ENCODE measurements at regions not wholly inside any gene's neighbourhood (a gene's known extent, or its start where the extent isn't known, plus 50 kb on each side); places are given as distances from the start of the nearest gene placed in this dataset.
"Not testable (repeated sequence)": the region's sequence is repeated elsewhere in the genome, so short reads cannot be mapped to it uniquely, and the experiment has no call there.

DNA sequence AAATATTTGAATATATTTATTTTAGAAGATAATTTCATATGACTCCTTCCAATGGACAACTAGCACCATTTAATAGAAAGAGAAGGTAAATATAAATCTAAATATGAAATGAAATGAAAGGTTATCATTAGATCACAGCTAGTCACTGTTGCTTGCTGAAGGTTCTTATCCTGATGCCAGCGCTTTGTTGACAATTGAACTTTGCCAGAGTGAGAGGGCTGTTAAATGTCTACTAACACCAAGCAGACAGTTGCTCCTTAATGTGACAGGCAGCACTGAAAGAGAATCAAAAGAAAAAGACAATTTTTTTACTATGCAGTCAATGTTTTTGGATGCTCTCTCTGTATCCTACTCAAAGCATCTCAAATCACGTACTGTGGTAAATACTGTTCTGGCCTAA, 152.6 kb upstream of the SEMA6A start:
- no peak for DNase-seq (ENCODE audit: extremely low read depth, insufficient read length)
- H3K4me3 ChIP-seq (replicated peaks; ENCODE audit: low read depth, low read length), result no peak overlapping the region
- H3K27me3 ChIP-seq (replicated peaks; ENCODE audit: control insufficient read depth, insufficient read depth, low read length), result no peaks in the 10 kb centered on the region
- TF ChIP-seq, protein P1, sequence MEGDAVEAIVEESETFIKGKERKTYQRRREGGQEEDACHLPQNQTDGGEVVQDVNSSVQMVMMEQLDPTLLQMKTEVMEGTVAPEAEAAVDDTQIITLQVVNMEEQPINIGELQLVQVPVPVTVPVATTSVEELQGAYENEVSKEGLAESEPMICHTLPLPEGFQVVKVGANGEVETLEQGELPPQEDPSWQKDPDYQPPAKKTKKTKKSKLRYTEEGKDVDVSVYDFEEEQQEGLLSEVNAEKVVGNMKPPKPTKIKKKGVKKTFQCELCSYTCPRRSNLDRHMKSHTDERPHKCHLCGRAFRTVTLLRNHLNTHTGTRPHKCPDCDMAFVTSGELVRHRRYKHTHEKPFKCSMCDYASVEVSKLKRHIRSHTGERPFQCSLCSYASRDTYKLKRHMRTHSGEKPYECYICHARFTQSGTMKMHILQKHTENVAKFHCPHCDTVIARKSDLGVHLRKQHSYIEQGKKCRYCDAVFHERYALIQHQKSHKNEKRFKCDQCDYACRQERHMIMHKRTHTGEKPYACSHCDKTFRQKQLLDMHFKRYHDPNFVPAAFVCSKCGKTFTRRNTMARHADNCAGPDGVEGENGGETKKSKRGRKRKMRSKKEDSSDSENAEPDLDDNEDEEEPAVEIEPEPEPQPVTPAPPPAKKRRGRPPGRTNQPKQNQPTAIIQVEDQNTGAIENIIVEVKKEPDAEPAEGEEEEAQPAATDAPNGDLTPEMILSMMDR (IDR thresholded peaks at IDR 0.05; ENCODE audit: insufficient read depth, low read length, poor library complexity, severe bottlenecking), result no peak
- H3K36me3 ChIP-seq (ENCODE audit: control insufficient read depth, insufficient read depth, low read length), result no peaks in the 10 kb centered on the region

DNA sequence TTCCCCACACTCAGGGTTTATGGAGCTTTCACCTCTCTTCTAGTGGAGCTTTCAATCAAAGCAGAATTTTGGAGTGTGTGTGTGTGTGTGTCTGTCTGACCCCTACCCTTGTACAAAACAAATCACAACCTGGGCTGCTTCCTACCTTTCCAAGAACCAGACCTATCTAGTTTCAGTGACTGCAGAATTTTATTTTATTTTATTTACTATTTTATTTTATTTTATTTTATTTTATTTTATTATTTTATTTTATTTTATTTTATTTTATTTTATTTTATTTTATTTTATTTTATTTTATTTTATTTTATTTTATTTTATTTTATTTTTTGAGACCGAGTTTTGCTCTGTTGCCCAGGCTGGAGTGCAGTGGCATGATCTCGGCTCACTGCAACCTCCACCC, 151.6 kb upstream of the SEMA6A start:
- H3K4me3 ChIP-seq (replicated peaks; ENCODE audit: low read depth, low read length); H3K27me3 ChIP-seq (replicated peaks; ENCODE audit: control insufficient read depth, insufficient read depth, low read length); H3K36me3 ChIP-seq (ENCODE audit: control insufficient read depth, insufficient read depth, low read length); DNase-seq (ENCODE audit: extremely low read depth, insufficient read length): not testable (repeated sequence)

DNA sequence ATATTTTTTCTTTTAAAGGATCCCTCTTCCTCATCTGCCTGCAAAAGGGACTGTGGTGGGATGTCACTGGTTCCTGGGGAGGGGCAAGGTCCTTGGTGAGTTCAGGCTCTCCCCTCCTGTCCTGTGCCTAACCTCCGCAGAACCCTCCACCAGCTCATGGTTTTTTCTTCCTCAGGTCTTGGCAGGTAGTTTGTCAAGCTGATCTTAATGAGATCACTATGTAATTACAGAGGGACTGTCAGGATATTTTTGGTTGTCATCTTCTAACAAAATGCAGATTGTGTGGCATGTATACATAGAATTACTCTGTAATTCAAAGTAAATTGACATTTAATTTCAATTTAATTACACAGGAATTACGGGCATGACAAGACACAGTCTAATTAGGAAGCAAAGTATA, 150.3 kb upstream of the SEMA6A start:
- Histone ChIP-seq H3K36me3 (ENCODE audit: control insufficient read depth, insufficient read depth, low read length) (no peaks in the 10 kb centered on the region), H3K27me3 (replicated peaks; ENCODE audit: control insufficient read depth, insufficient read depth, low read length) (no peaks in the 10 kb centered on the region), H3K4me3 (replicated peaks; ENCODE audit: low read depth, low read length) (no peak overlapping the region)
- TF ChIP-seq, protein P1 (IDR thresholded peaks at IDR 0.05; ENCODE audit: insufficient read depth, low read length, poor library complexity, severe bottlenecking), result no peak
- no peak for DNase-seq (ENCODE audit: extremely low read depth, insufficient read length)

DNA sequence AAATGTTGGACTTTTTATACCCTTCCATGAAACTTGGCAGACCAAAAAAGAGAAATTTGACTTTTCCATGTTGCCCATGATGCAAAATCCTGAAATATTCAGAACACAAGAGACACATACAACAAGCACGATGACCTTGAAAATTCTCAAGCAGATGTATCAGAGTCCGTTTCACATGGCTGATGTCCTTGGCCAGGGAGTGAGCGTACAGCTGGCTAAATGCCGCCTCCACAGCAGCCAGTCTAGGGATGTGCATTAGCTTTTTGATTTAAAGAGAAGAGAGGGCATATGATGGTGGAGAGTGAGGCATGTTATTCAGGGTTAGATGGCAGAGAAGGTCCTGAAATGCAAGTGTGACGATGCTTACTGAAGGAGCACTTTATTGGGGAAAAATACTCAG, 148.0 kb upstream of the SEMA6A start:
- TF ChIP-seq, protein P1 (IDR thresholded peaks at IDR 0.05; ENCODE audit: insufficient read depth, low read length, poor library complexity, severe bottlenecking), result no peak
- no peak overlapping the region for H3K4me3 ChIP-seq (replicated peaks; ENCODE audit: low read depth, low read length)
- DNase-seq (ENCODE audit: extremely low read depth, insufficient read length), result no peak
- H3K27me3 ChIP-seq (replicated peaks; ENCODE audit: control insufficient read depth, insufficient read depth, low read length), result no peaks in the 10 kb centered on the region
- H3K36me3 ChIP-seq (ENCODE audit: control insufficient read depth, insufficient read depth, low read length), result no peaks in the 10 kb centered on the region

DNA sequence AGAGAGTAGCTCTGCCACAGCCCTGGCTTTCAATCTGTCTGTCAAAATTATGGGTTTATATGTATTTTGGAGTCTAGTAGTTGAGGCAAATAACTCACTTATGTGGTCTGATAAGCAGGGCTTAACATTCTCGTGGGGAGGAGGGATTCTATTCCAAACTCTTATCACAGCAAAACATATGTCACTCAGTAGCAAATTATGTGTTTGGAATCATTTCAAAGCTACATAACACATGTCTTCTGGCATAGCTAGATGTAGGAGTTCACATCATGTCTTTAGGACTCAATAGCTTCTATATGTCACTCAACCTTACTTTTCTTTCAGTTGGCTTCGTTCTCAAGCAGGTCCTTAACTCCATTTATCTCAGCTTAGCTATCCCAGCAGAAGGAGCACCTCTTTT, 144.5 kb upstream of the SEMA6A start:
- Histone ChIP-seq H3K36me3 (ENCODE audit: control insufficient read depth, insufficient read depth, low read length) (no peaks in the 10 kb centered on the region), H3K4me3 (replicated peaks; ENCODE audit: low read depth, low read length) (no peak overlapping the region), H3K27me3 (replicated peaks; ENCODE audit: control insufficient read depth, insufficient read depth, low read length) (no peaks in the 10 kb centered on the region)
- DNase-seq (ENCODE audit: extremely low read depth, insufficient read length), result no peak
- TF ChIP-seq, protein P1 (IDR thresholded peaks at IDR 0.05; ENCODE audit: insufficient read depth, low read length, poor library complexity, severe bottlenecking), result no peak

DNA sequence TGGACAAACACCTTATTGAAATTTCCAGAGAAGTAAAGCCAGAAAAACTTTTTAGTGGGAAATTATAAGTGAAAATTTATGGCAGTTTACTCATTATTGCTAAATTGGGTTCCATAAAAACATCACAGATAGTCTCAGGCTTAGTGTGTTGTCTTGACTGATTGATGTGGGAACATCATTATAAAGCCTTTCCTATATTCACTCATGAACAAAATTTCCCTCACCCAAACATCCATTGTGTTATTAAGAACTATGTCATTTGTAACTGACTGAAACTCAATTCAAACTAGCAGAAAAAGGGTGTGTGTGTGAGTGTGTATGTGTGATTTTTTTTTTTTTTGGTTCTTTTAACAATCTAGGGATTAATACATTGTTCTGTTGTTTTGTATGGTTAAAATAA, 143.7 kb upstream of the SEMA6A start:
- Histone ChIP-seq H3K27me3 (replicated peaks; ENCODE audit: control insufficient read depth, insufficient read depth, low read length) (no peaks in the 10 kb centered on the region), H3K4me3 (replicated peaks; ENCODE audit: low read depth, low read length) (no peak overlapping the region), H3K36me3 (ENCODE audit: control insufficient read depth, insufficient read depth, low read length) (no peaks in the 10 kb centered on the region)
- TF ChIP-seq, protein P1 (IDR thresholded peaks at IDR 0.05; ENCODE audit: insufficient read depth, low read length, poor library complexity, severe bottlenecking), result no peak
- DNase-seq (ENCODE audit: extremely low read depth, insufficient read length), result no peak

All from GM06990 (cell line).